Fibroblast of lung (primary cell): ENCODE measurements at regions not wholly inside any gene's neighbourhood (a gene's known extent, or its start where the extent isn't known, plus 50 kb on each side); places are given as distances from the start of the nearest gene placed in this dataset.

ENCODE experiments used
- DNase-seq, 2 donors: peaks; one replicate each; pipeline versions ENCODE4 v3.0.0 to v3.0.0-alpha.2; 2010; ENCODE audit warnings: low read depth in 2 of 2
- H2AFZ ChIP-seq: 2 replicates; pipeline ENCODE4 v1.5.1; 2012; ENCODE audit warnings: low read length, control low read depth, inconsistent platforms
- H3K27ac ChIP-seq: 2 replicates; pipeline ENCODE4 v1.5.1; 2011; ENCODE audit warnings: low read length, control low read depth; ENCODE audit not compliant: insufficient read depth
- H3K27me3 ChIP-seq: 2 replicates; pipeline ENCODE4 v1.5.1; 2011; ENCODE audit warnings: mild to moderate bottlenecking, low read length; ENCODE audit not compliant: control insufficient read depth, insufficient read depth
- H3K36me3 ChIP-seq: 2 replicates; pipeline ENCODE4 v1.5.1; 2011; ENCODE audit warnings: low read length; ENCODE audit not compliant: control insufficient read depth, insufficient read depth
- H3K4me1 ChIP-seq: 2 replicates; pipeline ENCODE4 v1.5.1; 2011; ENCODE audit warnings: low read length; ENCODE audit not compliant: control insufficient read depth, insufficient read depth; ENCODE audit errors: extremely low read depth
- H3K4me2 ChIP-seq: 2 replicates; pipeline ENCODE4 v1.5.1; 2011; ENCODE audit warnings: low read length, control low read depth; ENCODE audit not compliant: insufficient read depth; ENCODE audit errors: extremely low read depth
- H3K4me3 ChIP-seq, 4 experiments: fragments of 200-600 bp in 1 of 4; sonication (generic) in 1 of 4; replicated peaks in 1 of 4; 2 replicates each; pipeline ENCODE4 v1.5.1; 2011 to 2016; ENCODE audit warnings: low read length in 4 of 4, low read depth in 3 of 4, mild to moderate bottlenecking in 3 of 4, control low read depth in 2 of 4, inconsistent platforms in 1 of 4, mixed read lengths in 1 of 4; ENCODE audit not compliant: insufficient read depth in 1 of 4; ENCODE audit errors: control extremely low read depth in 1 of 4
- H3K79me2 ChIP-seq: 2 replicates; pipeline ENCODE4 v1.5.1; 2012; ENCODE audit warnings: mild to moderate bottlenecking, low read length, inconsistent platforms; ENCODE audit not compliant: control insufficient read depth, insufficient read depth
- H3K9ac ChIP-seq: 2 replicates; pipeline ENCODE4 v1.5.1; 2011; ENCODE audit warnings: mild to moderate bottlenecking, low read length, control low read depth; ENCODE audit not compliant: insufficient read depth
- H3K9me3 ChIP-seq: 2 replicates; pipeline ENCODE4 v1.5.1; 2012; ENCODE audit warnings: low read depth, low read length; ENCODE audit not compliant: control insufficient read depth, insufficient read depth
- H4K20me1 ChIP-seq: 2 replicates; pipeline ENCODE4 v1.5.1; 2011; ENCODE audit warnings: low read length; ENCODE audit not compliant: control insufficient read depth, insufficient read depth; ENCODE audit errors: extremely low read depth
- EZH2 ChIP-seq: IDR thresholded peaks from 2 replicates; pipeline ENCODE4 v1.5.1; 2012; ENCODE audit warnings: low read length, control low read depth, mild to moderate bottlenecking; ENCODE audit errors: missing control alignments
- TF ChIP-seq, protein P1 (sequence below), 2 donors: IDR thresholded peaks in 1 of 2; conservative IDR thresholded peaks in 1 of 2; 1 replicate in 1 of 2; 2 replicates in 1 of 2; pipeline ENCODE4 v1.5.1; 2011 to 2012; ENCODE audit warnings: low read length in 2 of 2, control low read depth in 1 of 2, inconsistent platforms in 1 of 2, low read depth in 1 of 2, mild to moderate bottlenecking in 1 of 2

DNA sequence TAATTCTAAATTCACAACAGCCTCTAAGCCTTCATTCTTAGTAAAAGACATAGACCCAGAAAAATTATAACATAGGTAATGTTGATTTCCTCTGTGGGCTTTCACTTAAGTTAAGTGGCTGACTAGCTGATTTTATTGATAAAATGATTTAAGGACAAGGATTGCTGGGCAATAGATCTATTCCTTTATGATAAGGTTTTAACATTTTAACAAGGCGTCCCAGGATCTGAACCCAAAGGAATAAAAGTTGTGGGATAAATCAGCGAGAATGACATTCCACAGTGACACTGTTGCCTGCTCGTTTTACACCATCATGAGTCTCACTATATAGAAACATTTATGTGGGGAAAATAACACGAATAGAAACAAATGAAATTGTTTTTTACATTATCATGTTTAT is 1151.0 kb downstream of the ZPLD1 start:
- H3K9me3 ChIP-seq: no peaks in the 10 kb centered on the region
- no peak overlapping the region for H3K4me2 ChIP-seq
- no peaks in the 10 kb centered on the region for H3K4me1 ChIP-seq
- no peaks in the 10 kb centered on the region for H3K79me2 ChIP-seq
- no peak overlapping the region for H2AFZ ChIP-seq
- TF ChIP-seq EZH2: no peak
- TF ChIP-seq, protein P1, sequence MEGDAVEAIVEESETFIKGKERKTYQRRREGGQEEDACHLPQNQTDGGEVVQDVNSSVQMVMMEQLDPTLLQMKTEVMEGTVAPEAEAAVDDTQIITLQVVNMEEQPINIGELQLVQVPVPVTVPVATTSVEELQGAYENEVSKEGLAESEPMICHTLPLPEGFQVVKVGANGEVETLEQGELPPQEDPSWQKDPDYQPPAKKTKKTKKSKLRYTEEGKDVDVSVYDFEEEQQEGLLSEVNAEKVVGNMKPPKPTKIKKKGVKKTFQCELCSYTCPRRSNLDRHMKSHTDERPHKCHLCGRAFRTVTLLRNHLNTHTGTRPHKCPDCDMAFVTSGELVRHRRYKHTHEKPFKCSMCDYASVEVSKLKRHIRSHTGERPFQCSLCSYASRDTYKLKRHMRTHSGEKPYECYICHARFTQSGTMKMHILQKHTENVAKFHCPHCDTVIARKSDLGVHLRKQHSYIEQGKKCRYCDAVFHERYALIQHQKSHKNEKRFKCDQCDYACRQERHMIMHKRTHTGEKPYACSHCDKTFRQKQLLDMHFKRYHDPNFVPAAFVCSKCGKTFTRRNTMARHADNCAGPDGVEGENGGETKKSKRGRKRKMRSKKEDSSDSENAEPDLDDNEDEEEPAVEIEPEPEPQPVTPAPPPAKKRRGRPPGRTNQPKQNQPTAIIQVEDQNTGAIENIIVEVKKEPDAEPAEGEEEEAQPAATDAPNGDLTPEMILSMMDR (conservative IDR thresholded peaks at IDR 0.05 in 1 of 2, IDR thresholded peaks at IDR 0.05 in 1 of 2; ENCODE audit: low read depth in 1 of 2, low read length in 2 of 2): no peak
- no peaks in the 10 kb centered on the region for H3K36me3 ChIP-seq
- H3K4me3 ChIP-seq: no peak overlapping the region
- no peak overlapping the region for H3K9ac ChIP-seq
- H3K27ac ChIP-seq: no peak overlapping the region
- no peaks in the 10 kb centered on the region for H4K20me1 ChIP-seq
- H3K27me3 ChIP-seq: no peaks in the 10 kb centered on the region
- DNase-seq: no peak

DNA sequence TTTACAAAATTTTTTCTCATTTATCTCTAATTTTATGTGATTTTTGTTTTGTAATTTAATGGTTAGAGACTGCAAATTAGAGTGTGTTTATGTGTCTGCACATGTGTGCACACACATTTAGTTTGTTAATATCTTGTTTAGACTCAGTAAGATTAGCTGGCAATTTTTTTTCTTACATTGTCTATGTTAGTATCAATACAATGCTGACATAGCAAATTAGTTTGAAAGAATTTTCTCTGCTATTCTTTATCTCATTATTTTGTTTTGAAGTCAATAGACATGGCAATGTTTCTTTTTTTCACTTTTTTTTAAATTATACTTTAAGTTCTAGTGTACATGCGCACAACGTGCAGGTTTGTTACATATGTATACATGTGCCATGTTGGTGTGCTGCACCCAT is 1155.0 kb downstream of the ZPLD1 start:
- no peak for TF ChIP-seq EZH2
- TF ChIP-seq, protein P1 (conservative IDR thresholded peaks at IDR 0.05 in 1 of 2, IDR thresholded peaks at IDR 0.05 in 1 of 2; ENCODE audit: low read depth in 1 of 2, low read length in 2 of 2): no peak
- H2AFZ ChIP-seq: no peak overlapping the region
- no peaks in the 10 kb centered on the region for H3K36me3 ChIP-seq
- H3K4me1 ChIP-seq: no peaks in the 10 kb centered on the region
- no peaks in the 10 kb centered on the region for H4K20me1 ChIP-seq
- no peak overlapping the region for H3K9ac ChIP-seq
- H3K79me2 ChIP-seq: no peaks in the 10 kb centered on the region
- no peak overlapping the region for H3K4me3 ChIP-seq
- no peak overlapping the region for H3K4me2 ChIP-seq
- no peaks in the 10 kb centered on the region for H3K9me3 ChIP-seq
- H3K27ac ChIP-seq: no peak overlapping the region
- no peak for DNase-seq
- H3K27me3 ChIP-seq: no peaks in the 10 kb centered on the region

DNA sequence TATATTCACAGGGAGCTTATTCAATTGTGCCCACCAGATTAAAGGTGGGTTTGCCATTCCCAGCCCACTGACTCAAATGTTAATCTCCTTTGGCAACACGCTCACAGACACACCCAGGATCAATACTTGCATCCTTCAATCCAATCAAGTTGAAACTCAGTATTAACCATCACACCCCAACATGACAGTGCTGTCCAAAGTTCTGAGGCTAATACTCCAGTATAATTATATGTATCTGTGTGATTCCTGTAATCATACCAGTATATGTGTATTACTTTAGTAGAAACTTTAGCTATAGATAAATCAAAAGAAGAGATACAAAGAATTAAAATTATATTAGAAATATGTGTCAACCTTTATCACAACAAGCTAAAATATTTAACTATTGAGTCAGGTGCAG is 1166.0 kb downstream of the ZPLD1 start:
- no peaks in the 10 kb centered on the region for H3K4me1 ChIP-seq
- TF ChIP-seq, protein P1 (conservative IDR thresholded peaks at IDR 0.05 in 1 of 2, IDR thresholded peaks at IDR 0.05 in 1 of 2; ENCODE audit: low read depth in 1 of 2, low read length in 2 of 2): no peak
- no peak for TF ChIP-seq EZH2
- H3K4me2 ChIP-seq: no peak overlapping the region
- no peaks in the 10 kb centered on the region for H3K9me3 ChIP-seq
- H4K20me1 ChIP-seq: no peaks in the 10 kb centered on the region
- H3K79me2 ChIP-seq: no peaks in the 10 kb centered on the region
- H3K27ac ChIP-seq: no peak overlapping the region
- no peak overlapping the region for H3K9ac ChIP-seq
- DNase-seq: no peak
- H3K4me3 ChIP-seq: no peak overlapping the region
- H3K27me3 ChIP-seq: no peaks in the 10 kb centered on the region
- no peak overlapping the region for H2AFZ ChIP-seq
- no peaks in the 10 kb centered on the region for H3K36me3 ChIP-seq
